MCF 10A (cell line): ENCODE measurements at regions not wholly inside any gene's neighbourhood (a gene's known extent, or its start where the extent isn't known, plus 50 kb on each side); places are given as distances from the start of the nearest gene placed in this dataset.

Experiments used
- BruUV-seq: library from RNA; stranded (reverse); fragments of 400-500 nt; replicated peaks from 2 replicates; lab custom pipeline; 2021; lab: Mats Ljungman, UMichigan
- CTCF ChIA-PET: fragments of 300-600 bp; sonication (Branson Sonifier 250); formaldehyde crosslinking; extraction: SDS; loops from one replicate; lab custom pipeline; 2021; ENCODE audit warnings: antibody characterized with exemption, inconsistent platforms; lab: Yijun Ruan, JAX
- POLR2A ChIA-PET: fragments of 300-600, 350-650 bp; sonication (Branson Sonifier 250); formaldehyde crosslinking; extraction: SDS; loops from one replicate; lab custom pipeline; 2020; ENCODE audit warnings: antibody characterized with exemption, inconsistent platforms; lab: Yijun Ruan, JAX
- DNase-seq: peaks from one replicate; pipeline ENCODE4 v3.0.0-alpha.2; 2018; ENCODE audit not compliant: unreplicated experiment
- H3K27ac Mint-ChIP-seq: one replicate; pipeline ENCODE4 v1.8.0; 2022; ENCODE audit warnings: mild to moderate bottlenecking, low read depth, mixed read lengths; ENCODE audit not compliant: unreplicated experiment
- H3K27me3 Mint-ChIP-seq: one replicate; pipeline ENCODE4 v1.8.0; 2022; ENCODE audit warnings: mixed read lengths; ENCODE audit not compliant: insufficient read depth, unreplicated experiment
- H3K36me3 Mint-ChIP-seq: one replicate; pipeline ENCODE4 v1.8.0; 2022; ENCODE audit warnings: mild to moderate bottlenecking, moderate library complexity, mixed read lengths; ENCODE audit not compliant: insufficient read depth, unreplicated experiment
- H3K4me1 Mint-ChIP-seq: one replicate; pipeline ENCODE4 v1.8.0; 2022; ENCODE audit warnings: mixed read lengths; ENCODE audit not compliant: insufficient read depth, unreplicated experiment
- H3K4me3 Mint-ChIP-seq: one replicate; pipeline ENCODE4 v1.8.0; 2022; ENCODE audit warnings: mild to moderate bottlenecking, moderate library complexity, mixed read lengths; ENCODE audit not compliant: unreplicated experiment
- H3K9me3 Mint-ChIP-seq: one replicate; pipeline ENCODE4 v1.8.0; 2022; ENCODE audit warnings: mixed read lengths; ENCODE audit not compliant: unreplicated experiment
- intact Hi-C: fragments of 100-400 bp; cut with micrococcal nuclease; formaldehyde crosslinking; loops from 2 replicates; pipeline ENCODE4 v1.14.1; 2022
- TF ChIP-seq, protein P1 (sequence below): fragments of 200-600 bp; IDR thresholded peaks from one replicate; pipeline ENCODE4 v1.8.0; 2022; ENCODE audit warnings: antibody characterized with exemption, mild to moderate bottlenecking; ENCODE audit not compliant: unreplicated experiment

DNA sequence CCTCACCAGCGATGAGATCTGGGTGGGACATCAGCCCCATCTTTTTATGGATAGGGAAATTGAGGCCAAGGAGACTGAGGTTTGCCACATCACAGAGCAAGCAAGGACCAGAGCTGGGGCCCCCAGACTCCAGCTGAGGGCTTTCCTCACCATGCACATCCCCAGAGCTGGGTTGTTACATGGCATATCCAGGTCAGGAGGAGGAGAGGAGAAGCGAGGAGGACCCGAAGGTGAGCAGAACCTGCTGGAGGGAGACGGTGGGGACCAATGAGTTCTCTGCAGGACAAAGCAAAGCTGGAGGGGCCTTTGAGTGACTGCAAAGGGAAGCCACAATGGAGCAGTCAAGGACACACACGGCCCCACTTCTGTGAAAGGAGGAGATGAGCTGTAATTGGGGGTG is 255.5 kb upstream of the CSF3R start:
- BruUV-seq, result no TSS peak
- H3K4me1 Mint-ChIP-seq, result no peaks in the 10 kb centered on the region
- ChIA-PET POLR2A (no interaction called here), CTCF (interaction anchor here (0.7 kb wide), 1 partner anchor 605 kb away, joined by 5 read pairs; no protein-coding TSS in a partner anchor)
- H3K36me3 Mint-ChIP-seq, result no peaks in the 10 kb centered on the region
- no peak overlapping the region for H3K4me3 Mint-ChIP-seq
- no peak for DNase-seq
- no peak overlapping the region for H3K27ac Mint-ChIP-seq
- TF ChIP-seq, protein P1, sequence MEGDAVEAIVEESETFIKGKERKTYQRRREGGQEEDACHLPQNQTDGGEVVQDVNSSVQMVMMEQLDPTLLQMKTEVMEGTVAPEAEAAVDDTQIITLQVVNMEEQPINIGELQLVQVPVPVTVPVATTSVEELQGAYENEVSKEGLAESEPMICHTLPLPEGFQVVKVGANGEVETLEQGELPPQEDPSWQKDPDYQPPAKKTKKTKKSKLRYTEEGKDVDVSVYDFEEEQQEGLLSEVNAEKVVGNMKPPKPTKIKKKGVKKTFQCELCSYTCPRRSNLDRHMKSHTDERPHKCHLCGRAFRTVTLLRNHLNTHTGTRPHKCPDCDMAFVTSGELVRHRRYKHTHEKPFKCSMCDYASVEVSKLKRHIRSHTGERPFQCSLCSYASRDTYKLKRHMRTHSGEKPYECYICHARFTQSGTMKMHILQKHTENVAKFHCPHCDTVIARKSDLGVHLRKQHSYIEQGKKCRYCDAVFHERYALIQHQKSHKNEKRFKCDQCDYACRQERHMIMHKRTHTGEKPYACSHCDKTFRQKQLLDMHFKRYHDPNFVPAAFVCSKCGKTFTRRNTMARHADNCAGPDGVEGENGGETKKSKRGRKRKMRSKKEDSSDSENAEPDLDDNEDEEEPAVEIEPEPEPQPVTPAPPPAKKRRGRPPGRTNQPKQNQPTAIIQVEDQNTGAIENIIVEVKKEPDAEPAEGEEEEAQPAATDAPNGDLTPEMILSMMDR, result no peak
- peaks cover 12% of the 10 kb centered on the region for H3K9me3 Mint-ChIP-seq
- intact Hi-C loops, result no loop called here
- H3K27me3 Mint-ChIP-seq, result peaks cover 52% of the 10 kb centered on the region

DNA sequence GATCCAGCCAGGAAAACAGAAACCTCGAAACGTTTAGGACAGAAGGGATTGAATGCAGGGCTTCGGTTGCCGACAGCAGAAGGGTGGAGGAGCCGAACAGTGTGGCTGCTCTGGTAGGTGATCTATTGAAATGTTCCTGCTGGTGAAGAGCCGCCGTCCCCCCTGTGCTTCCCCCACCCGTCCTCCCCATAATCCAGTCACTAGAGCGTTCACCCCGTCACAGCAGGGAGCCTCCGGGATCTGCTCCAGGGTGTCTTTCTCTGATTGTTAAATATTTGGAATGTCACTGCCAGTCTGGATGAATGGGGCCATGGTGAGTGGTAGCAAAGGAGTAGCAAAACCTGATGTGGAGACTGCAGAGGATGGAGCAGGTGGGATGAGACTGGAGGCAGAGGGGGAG is 255.1 kb upstream of the CSF3R start:
- BruUV-seq, result no TSS peak
- DNase-seq, result no peak
- Mint-ChIP-seq H3K36me3 (no peaks in the 10 kb centered on the region), H3K9me3 (peaks cover 12% of the 10 kb centered on the region), H3K4me1 (no peaks in the 10 kb centered on the region), H3K27ac (no peak overlapping the region), H3K4me3 (no peak overlapping the region), H3K27me3 (peaks cover 52% of the 10 kb centered on the region)
- TF ChIP-seq, protein P1, result no peak
- ChIA-PET POLR2A (no interaction called here), CTCF (no interaction called here)
- intact Hi-C loops, result no loop called here

DNA sequence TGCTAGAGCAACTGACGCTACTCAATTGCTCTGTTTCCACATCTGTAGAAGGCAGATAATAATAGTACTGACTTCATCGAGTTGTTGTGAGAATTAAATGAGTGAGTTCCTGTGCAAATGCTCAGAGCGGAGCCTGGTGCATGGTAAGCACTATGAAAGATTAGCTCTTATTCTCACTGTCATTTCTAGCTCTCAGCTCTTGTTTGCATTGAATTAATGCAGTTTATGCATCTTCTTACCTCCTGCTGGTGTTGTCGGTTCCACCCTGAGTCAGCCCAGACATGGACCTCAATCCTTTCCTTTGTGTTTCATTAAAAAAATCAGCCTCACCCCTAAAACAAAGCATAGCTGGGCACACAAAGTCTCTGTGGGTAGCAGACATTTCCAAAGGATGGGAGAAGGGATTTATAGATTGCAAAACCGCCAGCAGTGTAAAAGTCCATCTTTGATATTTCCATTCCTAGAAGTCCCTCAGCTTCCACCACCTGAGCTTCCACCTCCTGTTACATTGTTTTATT is 254.4 kb upstream of the CSF3R start:
- no peak for DNase-seq
- no TSS peak for BruUV-seq
- no peaks in the 10 kb centered on the region for H3K4me1 Mint-ChIP-seq
- no peak overlapping the region for H3K4me3 Mint-ChIP-seq
- CTCF ChIA-PET, result no interaction called here
- H3K27ac Mint-ChIP-seq, result no peak overlapping the region
- intact Hi-C loops, result no loop called here
- no peaks in the 10 kb centered on the region for H3K36me3 Mint-ChIP-seq
- H3K9me3 Mint-ChIP-seq, result peaks cover 12% of the 10 kb centered on the region
- POLR2A ChIA-PET, result no interaction called here
- TF ChIP-seq, protein P1, result no peak
- peaks cover 52% of the 10 kb centered on the region for H3K27me3 Mint-ChIP-seq

DNA sequence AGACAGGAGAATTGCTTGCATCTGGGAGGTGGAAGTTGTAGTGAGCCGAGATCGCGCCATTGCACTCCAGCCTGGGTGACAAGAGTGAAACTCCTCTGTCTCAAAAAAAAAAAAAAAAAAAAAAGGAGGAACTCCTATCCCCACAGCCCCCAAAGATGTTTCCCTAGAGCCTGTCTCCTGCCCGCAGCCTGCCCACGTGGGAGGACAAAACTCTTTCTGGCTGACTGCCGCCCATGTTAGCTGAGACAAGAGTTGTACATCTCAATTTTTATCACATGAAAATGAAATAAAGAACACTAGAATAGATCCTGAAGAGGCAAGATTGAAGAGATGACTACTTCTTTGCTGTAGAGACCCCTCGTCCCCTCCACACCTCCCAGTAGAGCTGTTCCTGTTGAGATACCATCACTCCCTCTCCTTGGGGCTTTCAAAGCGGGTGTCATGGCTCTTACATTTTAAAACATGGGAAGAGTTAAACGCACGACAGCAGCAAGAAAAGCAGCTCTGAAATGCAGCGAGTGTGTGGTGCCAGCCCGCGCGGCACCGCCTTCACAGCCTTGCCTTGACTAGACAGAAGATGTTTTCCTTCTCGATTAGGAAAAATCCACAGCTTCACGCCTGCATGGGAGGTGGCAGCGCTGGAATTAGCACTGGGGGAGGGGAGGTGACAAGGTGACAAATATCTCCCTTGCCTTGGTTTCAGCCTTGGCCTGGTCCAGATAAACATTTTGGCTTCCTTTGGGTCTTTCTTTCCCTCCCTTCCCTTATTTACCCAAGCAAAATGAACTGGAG is 253.4 kb upstream of the CSF3R start:
- Mint-ChIP-seq H3K36me3 (no peaks in the 10 kb centered on the region), H3K27ac (no peak overlapping the region), H3K4me1 (no peaks in the 10 kb centered on the region), H3K9me3 (peaks cover 12% of the 10 kb centered on the region), H3K27me3 (peaks cover 52% of the 10 kb centered on the region), H3K4me3 (no peak overlapping the region)
- TF ChIP-seq, protein P1, result no peak
- POLR2A ChIA-PET, result no interaction called here
- intact Hi-C loops, result no loop called here
- BruUV-seq, result no TSS peak
- CTCF ChIA-PET, result no interaction called here
- no peak for DNase-seq
